SK-N-MC (cell line): ENCODE measurements at regions not wholly inside any gene's neighbourhood (a gene's known extent, or its start where the extent isn't known, plus 50 kb on each side); places are given as distances from the start of the nearest gene placed in this dataset.

Experiments used
- DNase-seq: peaks from one replicate; pipeline ENCODE4 v3.0.0-alpha.2; 2011; ENCODE audit warnings: low read depth, low spot score
- H3K27ac ChIP-seq: fragments of 200-600 bp; sonication (generic); 2 replicates; pipeline ENCODE4 v1.5.1; 2016; ENCODE audit warnings: mixed run types
- H3K36me3 ChIP-seq: fragments of 200-600 bp; sonication (generic); 2 replicates; pipeline ENCODE4 v1.6.1; 2017; ENCODE audit warnings: antibody characterized with exemption, low read length, mixed read lengths; ENCODE audit not compliant: insufficient read depth
- H3K4me3 ChIP-seq: fragments of 200-600 bp; sonication (generic); 2 replicates; pipeline ENCODE4 v1.5.1; 2016
- H3K9ac ChIP-seq: fragments of 200-600 bp; sonication (generic); 2 replicates; pipeline ENCODE4 v1.8.0; 2017; ENCODE audit warnings: mixed run types, mixed read lengths; ENCODE audit not compliant: insufficient read length
- H3K9me3 ChIP-seq: fragments of 200-600 bp; sonication (generic); 2 replicates; pipeline ENCODE4 v1.6.1; 2017; ENCODE audit warnings: low read depth, mild to moderate bottlenecking, antibody characterized with exemption, low read length, moderate library complexity, mixed read lengths
- EZH2 ChIP-seq: fragments of 200-600 bp; sonication (generic); IDR thresholded peaks from one replicate; pipeline ENCODE4 v1.6.1; 2017; ENCODE audit warnings: antibody characterized with exemption
- FOXP2 ChIP-seq: optimal IDR thresholded peaks from 2 replicates; pipeline ENCODE3; 2011; ENCODE audit warnings: mild to moderate bottlenecking, moderate library complexity; ENCODE audit not compliant: insufficient read depth; ENCODE audit errors: extremely low read length, control extremely low read depth
- POLR2AphosphoS5 ChIP-seq: IDR thresholded peaks from 2 replicates; pipeline ENCODE4 v1.6.1; 2012; ENCODE audit warnings: mild to moderate bottlenecking, low read depth, low read length, borderline replicate concordance

DNA sequence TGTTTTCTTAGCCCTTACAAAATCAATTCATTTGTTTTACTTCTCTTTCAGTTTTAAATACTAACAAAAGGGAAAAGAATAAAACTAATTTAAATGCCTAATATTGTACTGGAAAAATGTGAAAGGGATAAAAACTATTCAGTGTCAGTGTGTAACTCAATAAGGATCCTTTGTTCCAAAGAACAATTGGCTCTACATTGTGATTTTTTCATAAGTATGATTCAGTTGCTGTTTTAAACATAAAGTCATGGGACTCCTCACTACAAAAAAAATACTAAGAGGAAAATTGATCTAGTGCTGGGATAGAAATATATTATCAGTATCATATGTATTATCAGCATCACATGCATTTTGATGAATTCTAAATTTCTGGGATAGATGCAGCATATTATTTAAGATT, 199.4 kb upstream of the TRAM1L1 start:
- H3K9ac ChIP-seq, result no peak overlapping the region
- no peak overlapping the region for H3K4me3 ChIP-seq
- no peak for TF ChIP-seq POLR2AphosphoS5
- TF ChIP-seq EZH2, result no peak
- TF ChIP-seq FOXP2, result no peak

GRCh38 chr4:117293784-117294183, 208.4 kb upstream of the TRAM1L1 start:
- no peak for TF ChIP-seq FOXP2
- no peak for TF ChIP-seq EZH2
- no peak for TF ChIP-seq POLR2AphosphoS5
- Histone ChIP-seq H3K27ac (no peak overlapping the region), H3K4me3 (no peak overlapping the region), H3K9ac (no peak overlapping the region), H3K9me3 (no peaks in the 10 kb centered on the region), H3K36me3 (no peaks in the 10 kb centered on the region)
- DNase-seq, result no peak

More for the DNA sequence above, 199.4 kb upstream of the TRAM1L1 start:
- no peak for DNase-seq
- Histone ChIP-seq H3K27ac (no peak overlapping the region), H3K9me3 (no peaks in the 10 kb centered on the region), H3K36me3 (no peaks in the 10 kb centered on the region)

GRCh38 chr4:117302226-117302625, 216.8 kb upstream of the TRAM1L1 start:
- Histone ChIP-seq H3K27ac (no peak overlapping the region), H3K36me3 (no peaks in the 10 kb centered on the region), H3K9ac (no peak overlapping the region), H3K4me3 (no peak overlapping the region), H3K9me3 (no peaks in the 10 kb centered on the region)
- DNase-seq, result no peak
- TF ChIP-seq POLR2AphosphoS5, result no peak
- TF ChIP-seq FOXP2, result no peak
- TF ChIP-seq EZH2, result no peak

- Histone ChIP-seq H3K36me3 (no peaks in the 10 kb centered on the region), H3K9me3 (no peaks in the 10 kb centered on the region), H3K27ac (no peak overlapping the region), H3K4me3 (no peak overlapping the region), H3K9ac (no peak overlapping the region)
- no peak for DNase-seq
- TF ChIP-seq EZH2 (no peak), POLR2AphosphoS5 (no peak), FOXP2 (no peak)
Observed at GRCh38 chr4:117311215-117311614, 225.8 kb upstream of the TRAM1L1 start.

DNA sequence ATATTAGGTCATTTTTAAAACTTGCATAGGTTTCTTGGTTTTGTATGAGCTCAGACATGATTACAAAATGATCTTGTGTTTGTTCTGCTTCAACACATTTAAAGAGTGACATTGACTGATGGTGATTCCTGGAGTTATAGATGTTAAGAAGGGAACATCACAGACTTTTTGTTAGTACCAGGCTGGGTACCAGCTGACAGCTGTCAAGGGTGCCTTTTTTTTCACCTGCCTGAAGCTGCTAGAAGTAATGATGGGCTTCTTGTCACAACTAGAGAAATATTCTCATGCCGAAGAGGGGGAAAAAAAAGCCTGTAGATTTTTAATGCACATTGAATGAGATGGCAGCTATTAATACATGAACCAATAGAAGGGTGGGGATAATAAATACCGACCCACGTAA, 226.6 kb upstream of the TRAM1L1 start:
- TF ChIP-seq FOXP2, result no peak
- TF ChIP-seq POLR2AphosphoS5, result no peak
- TF ChIP-seq EZH2, result no peak
- no peak for DNase-seq
- no peak overlapping the region for H3K4me3 ChIP-seq

GRCh38 chr4:117324851-117325491, 239.6 kb upstream of the TRAM1L1 start:
- no peak overlapping the region for H3K27ac ChIP-seq
- DNase-seq, result no peak

More for the DNA sequence above, 226.6 kb upstream of the TRAM1L1 start:
- H3K27ac ChIP-seq, result no peak overlapping the region
- no peak overlapping the region for H3K9ac ChIP-seq
- H3K36me3 ChIP-seq, result no peaks in the 10 kb centered on the region
- H3K9me3 ChIP-seq, result no peaks in the 10 kb centered on the region

GRCh38 chr4:117326091-117326490, 240.7 kb upstream of the TRAM1L1 start:
- Histone ChIP-seq H3K27ac (no peak overlapping the region), H3K36me3 (no peaks in the 10 kb centered on the region), H3K4me3 (no peak overlapping the region), H3K9me3 (no peaks in the 10 kb centered on the region), H3K9ac (no peak overlapping the region)
- no peak for DNase-seq
- TF ChIP-seq FOXP2, result no peak
- no peak for TF ChIP-seq POLR2AphosphoS5
- TF ChIP-seq EZH2, result no peak

More at GRCh38 chr4:117324851-117325491, 239.6 kb upstream of the TRAM1L1 start:
- H3K9me3 ChIP-seq, result no peaks in the 10 kb centered on the region
- H3K9ac ChIP-seq, result no peak overlapping the region
- H3K4me3 ChIP-seq, result no peak overlapping the region
- no peaks in the 10 kb centered on the region for H3K36me3 ChIP-seq
- no peak for TF ChIP-seq POLR2AphosphoS5
- TF ChIP-seq FOXP2, result no peak
- no peak for TF ChIP-seq EZH2

GRCh38 chr4:117327491-117327890, 242.1 kb upstream of the TRAM1L1 start:
- H3K9me3 ChIP-seq, result no peaks in the 10 kb centered on the region
- no peak for DNase-seq
- H3K36me3 ChIP-seq, result no peaks in the 10 kb centered on the region
- no peak overlapping the region for H3K9ac ChIP-seq
- TF ChIP-seq FOXP2 (no peak), EZH2 (no peak), POLR2AphosphoS5 (no peak)
- no peak overlapping the region for H3K4me3 ChIP-seq
- no peak overlapping the region for H3K27ac ChIP-seq

- DNase-seq, result no peak
- Histone ChIP-seq H3K4me3 (no peak overlapping the region), H3K9ac (no peak overlapping the region), H3K9me3 (no peaks in the 10 kb centered on the region), H3K27ac (no peak overlapping the region), H3K36me3 (no peaks in the 10 kb centered on the region)
- TF ChIP-seq POLR2AphosphoS5, result no peak
- TF ChIP-seq FOXP2, result no peak
- TF ChIP-seq EZH2, result no peak
Observed at GRCh38 chr4:117328333-117328732, 243.0 kb upstream of the TRAM1L1 start.

- Histone ChIP-seq H3K27ac (no peak overlapping the region), H3K9ac (no peak overlapping the region), H3K9me3 (no peaks in the 10 kb centered on the region), H3K36me3 (no peaks in the 10 kb centered on the region), H3K4me3 (no peak overlapping the region)
- no peak for DNase-seq
- TF ChIP-seq FOXP2 (no peak), EZH2 (no peak), POLR2AphosphoS5 (no peak)
Observed at GRCh38 chr4:117331817-117332216, 246.4 kb upstream of the TRAM1L1 start.
